Lung (tissue), 11 donors: ENCODE measurements at regions not wholly inside any gene's neighbourhood (a gene's known extent, or its start where the extent isn't known, plus 50 kb on each side); places are given as distances from the start of the nearest gene placed in this dataset.
"Not testable (repeated sequence)": the region's sequence is repeated elsewhere in the genome, so short reads cannot be mapped to it uniquely, and the experiment has no call there.

Source experiments
- ATAC-seq: fragments of 200-7000 bp; cut with Tn5 transposase; one replicate; pipeline ENCODE4 v1.9.1; 2020; ENCODE audit warnings: moderate number of reproducible peaks; ENCODE audit not compliant: insufficient read depth, low FRiP score
- DNase-seq, 3 donors: peaks; one replicate each; pipeline ENCODE4 v3.0.0-alpha.2; 2013 to 2017
- H3K27ac ChIP-seq, 2 donors: one replicate each; pipeline ENCODE4 v1.5.1; 2013; ENCODE audit warnings: mild to moderate bottlenecking in 2 of 2, moderate library complexity in 2 of 2, control low read depth in 1 of 2, inconsistent platforms in 1 of 2, low read depth in 1 of 2, low read length in 1 of 2
- H3K27me3 ChIP-seq, 3 donors: one replicate each; pipeline ENCODE4 v1.5.1; 2013; ENCODE audit warnings: low read length in 2 of 3; ENCODE audit not compliant: control insufficient read depth in 3 of 3, insufficient read depth in 3 of 3
- H3K36me3 ChIP-seq, 4 donors: one replicate each; pipeline ENCODE4 v1.5.1; 2013; ENCODE audit warnings: low read length in 4 of 4, mild to moderate bottlenecking in 1 of 4, moderate library complexity in 1 of 4; ENCODE audit not compliant: control insufficient read depth in 4 of 4, insufficient read depth in 4 of 4
- H3K4me1 ChIP-seq, 5 donors: one replicate each; pipeline ENCODE4 v1.5.1; 2013; ENCODE audit warnings: low read length in 5 of 5, mild to moderate bottlenecking in 2 of 5, moderate library complexity in 1 of 5; ENCODE audit not compliant: control insufficient read depth in 5 of 5, insufficient read depth in 5 of 5
- H3K4me3 ChIP-seq: one replicate; pipeline ENCODE4 v1.5.1; 2013; ENCODE audit warnings: mild to moderate bottlenecking, control low read depth, moderate library complexity
- H3K9ac ChIP-seq, 2 donors: one replicate each; pipeline ENCODE4 v1.5.1; 2013; ENCODE audit warnings: low read length in 2 of 2, control low read depth in 1 of 2; ENCODE audit not compliant: insufficient read depth in 1 of 2
- H3K9me3 ChIP-seq, 4 donors: one replicate each; pipeline ENCODE4 v1.5.1; 2013; ENCODE audit warnings: low read length in 3 of 4, mild to moderate bottlenecking in 1 of 4, moderate library complexity in 1 of 4; ENCODE audit not compliant: control insufficient read depth in 4 of 4, insufficient read depth in 3 of 4
- WGBS, 2 donors: extraction: QIAGEN DNeasy Blood & Tissue Kit; methylation state at CpG; one replicate each; pipeline ENCODE4 v1.1.7; 2013; 5-methylcytosine and 5-hydroxymethylcytosine counted together
- TF ChIP-seq, protein P1 (sequence below): IDR thresholded peaks from 2 replicates; pipeline ENCODE4 v1.5.1; 2012; ENCODE audit warnings: mild to moderate bottlenecking; ENCODE audit errors: control extremely low read depth, extremely low read depth
- donor health status: control.
- donor health status: control.
- donor health status: Bipolar disorder and iron deficiency.
- donor health status: healthy.
- donor health status: DM: yes; HTN: yes; CAD: no.

DNA sequence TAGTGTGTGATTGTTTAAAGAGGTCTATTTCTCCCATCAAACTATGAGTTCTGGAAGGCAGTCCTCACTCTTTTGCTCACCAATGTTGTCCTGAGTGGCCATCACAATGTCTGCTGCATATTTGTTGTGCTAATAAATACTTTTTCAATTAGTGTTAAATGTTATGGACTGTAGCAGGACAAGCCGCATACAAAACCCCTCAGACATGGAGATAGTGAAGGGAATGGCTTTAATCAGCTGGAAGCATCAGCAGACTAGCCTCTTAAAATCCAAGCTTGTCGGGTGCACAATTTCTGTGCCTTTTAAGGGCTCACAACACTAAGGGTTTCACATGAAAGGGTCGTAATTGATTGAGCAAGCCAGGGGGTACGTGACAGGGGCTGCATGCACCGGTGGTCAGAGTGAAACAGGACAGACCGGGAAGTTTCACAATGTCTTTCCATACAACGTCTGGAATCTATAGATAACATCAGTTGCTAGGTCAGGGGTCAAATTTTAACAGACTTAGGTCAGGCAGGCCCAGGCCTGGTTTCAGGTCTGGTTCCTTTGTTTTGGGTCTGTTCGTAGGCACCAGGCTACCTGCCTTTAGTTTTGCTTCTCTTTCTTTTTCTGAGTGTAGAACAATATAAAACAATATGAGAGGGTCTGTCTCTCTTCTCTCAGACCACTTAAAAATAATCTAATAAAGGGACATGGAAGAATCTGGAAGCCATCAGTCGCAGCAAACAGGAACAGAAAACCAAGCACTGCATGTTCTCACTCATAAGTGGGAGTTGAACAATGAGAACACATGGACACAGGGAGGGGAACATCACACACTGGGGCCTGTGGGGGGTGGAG, 327.6 kb upstream of the HTR1E start:
- TF ChIP-seq, protein P1, sequence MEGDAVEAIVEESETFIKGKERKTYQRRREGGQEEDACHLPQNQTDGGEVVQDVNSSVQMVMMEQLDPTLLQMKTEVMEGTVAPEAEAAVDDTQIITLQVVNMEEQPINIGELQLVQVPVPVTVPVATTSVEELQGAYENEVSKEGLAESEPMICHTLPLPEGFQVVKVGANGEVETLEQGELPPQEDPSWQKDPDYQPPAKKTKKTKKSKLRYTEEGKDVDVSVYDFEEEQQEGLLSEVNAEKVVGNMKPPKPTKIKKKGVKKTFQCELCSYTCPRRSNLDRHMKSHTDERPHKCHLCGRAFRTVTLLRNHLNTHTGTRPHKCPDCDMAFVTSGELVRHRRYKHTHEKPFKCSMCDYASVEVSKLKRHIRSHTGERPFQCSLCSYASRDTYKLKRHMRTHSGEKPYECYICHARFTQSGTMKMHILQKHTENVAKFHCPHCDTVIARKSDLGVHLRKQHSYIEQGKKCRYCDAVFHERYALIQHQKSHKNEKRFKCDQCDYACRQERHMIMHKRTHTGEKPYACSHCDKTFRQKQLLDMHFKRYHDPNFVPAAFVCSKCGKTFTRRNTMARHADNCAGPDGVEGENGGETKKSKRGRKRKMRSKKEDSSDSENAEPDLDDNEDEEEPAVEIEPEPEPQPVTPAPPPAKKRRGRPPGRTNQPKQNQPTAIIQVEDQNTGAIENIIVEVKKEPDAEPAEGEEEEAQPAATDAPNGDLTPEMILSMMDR: no peak
- Histone ChIP-seq H3K27me3 (no peaks in the 10 kb centered on the region), H3K4me1 (no peaks in the 10 kb centered on the region), H3K9me3 (no peaks in the 10 kb centered on the region), H3K27ac (no peak overlapping the region), H3K9ac (no peak overlapping the region), H3K4me3 (no peak overlapping the region), H3K36me3 (no peaks in the 10 kb centered on the region)
- ATAC-seq (no peak), DNase-seq (no peak)
- WGBS, 2 donors: 38 to 53% methylated on average over 9 of the region's 9 CpGs

DNA sequence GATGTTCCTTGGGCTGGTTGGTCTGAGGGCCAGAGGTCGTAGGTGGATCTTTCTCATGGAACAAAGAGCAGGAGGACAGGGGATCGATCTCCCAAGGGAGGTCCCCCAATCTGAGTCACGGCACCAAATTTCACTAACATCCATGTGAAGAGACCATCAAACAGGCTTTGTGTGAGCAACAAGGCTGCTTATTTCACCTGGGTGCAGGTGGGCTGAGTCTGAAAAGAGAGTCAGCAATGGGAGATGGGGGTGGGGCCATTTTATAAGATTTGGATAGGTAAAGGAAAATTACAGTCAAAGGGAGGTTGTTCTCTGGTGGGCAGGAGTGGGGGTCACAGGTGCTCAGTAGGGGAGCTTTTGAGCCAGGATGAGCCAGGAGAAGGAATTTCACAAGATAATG, 334.0 kb upstream of the HTR1E start:
- not testable (repeated sequence) for ATAC-seq, H3K27ac ChIP-seq
- WGBS, 2 donors: 57 to 88% methylated on average over 3 of the region's 3 CpGs

DNA sequence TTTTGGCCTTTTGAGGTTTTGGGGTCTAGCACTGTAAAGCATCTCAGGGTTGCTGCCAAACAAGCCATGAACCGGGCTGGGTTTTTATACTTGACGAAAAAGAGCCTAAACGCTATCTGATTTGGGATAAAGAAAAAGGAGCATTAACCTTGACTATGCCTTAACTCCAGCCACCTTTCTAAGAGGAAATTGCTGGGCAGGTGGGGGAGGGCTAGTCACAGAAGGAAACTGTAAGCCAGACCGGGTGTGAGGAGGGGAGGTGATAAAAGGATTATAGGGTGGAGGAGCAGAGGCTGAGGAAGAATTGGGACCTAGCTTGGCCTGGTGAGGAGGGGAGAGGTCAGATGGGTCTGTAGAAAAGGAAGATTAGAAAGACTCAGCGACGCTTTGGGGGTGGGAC, 335.2 kb upstream of the HTR1E start:
- not testable (repeated sequence) for ATAC-seq, H3K27ac ChIP-seq, H3K4me3 ChIP-seq, H3K4me1 ChIP-seq, DNase-seq, H3K9me3 ChIP-seq, H3K36me3 ChIP-seq, H3K9ac ChIP-seq, H3K27me3 ChIP-seq
- 70 to 71% methylated on average over 6 of the region's 6 CpGs for WGBS, 2 donors

More for the DNA sequence above, 334.0 kb upstream of the HTR1E start:
- DNase-seq, H3K9ac ChIP-seq, H3K9me3 ChIP-seq, H3K27me3 ChIP-seq, H3K4me1 ChIP-seq, H3K4me3 ChIP-seq, H3K36me3 ChIP-seq: not testable (repeated sequence)

DNA sequence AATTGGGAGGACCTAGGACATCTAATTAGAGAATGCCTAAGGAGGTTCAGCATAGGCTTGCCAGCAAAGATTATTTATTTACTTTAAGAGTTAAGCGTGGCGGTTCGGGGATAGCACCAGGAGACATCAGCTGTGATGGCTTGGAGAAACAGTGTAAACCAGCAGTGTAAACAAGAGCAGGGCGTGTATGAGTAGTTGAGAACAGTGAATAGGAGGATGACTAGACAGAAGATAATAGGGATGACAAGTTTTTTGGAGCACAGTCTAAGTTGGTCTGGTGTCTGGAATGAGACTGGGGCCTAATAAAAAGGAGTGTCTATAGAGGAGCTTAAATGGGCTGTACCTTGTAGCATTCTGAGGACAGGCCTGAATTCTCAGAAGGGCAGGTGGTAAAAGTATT, 338.4 kb upstream of the HTR1E start:
- not testable (repeated sequence) for H3K36me3 ChIP-seq

DNA sequence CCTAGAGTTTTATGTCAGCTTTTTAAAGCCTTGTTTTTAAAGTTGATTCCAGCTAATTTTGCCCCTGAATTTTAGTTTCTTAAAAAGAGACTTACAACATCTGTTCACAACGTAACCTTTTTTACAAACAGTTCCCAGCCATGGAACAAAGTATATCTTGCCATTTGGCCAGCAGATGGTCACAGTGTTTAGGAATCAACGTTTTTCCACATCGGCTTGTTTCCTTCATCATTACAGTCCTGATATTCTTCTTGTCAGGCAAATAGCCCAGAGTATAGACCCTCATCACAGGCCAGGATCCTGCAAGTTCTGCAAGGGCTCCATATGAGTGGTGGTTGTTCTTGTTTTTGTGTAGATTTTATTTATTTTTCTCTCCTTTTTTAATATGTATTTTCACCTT, 341.7 kb upstream of the HTR1E start:
- no peak overlapping the region for H3K27ac ChIP-seq
- no peaks in the 10 kb centered on the region for H3K36me3 ChIP-seq
- 35 to 55% methylated on average over 3 of the region's 3 CpGs for WGBS, 2 donors
- peaks cover 0 to 5% (median 0%) of the 10 kb centered on the region in 5 donors for H3K4me1 ChIP-seq
- ATAC-seq (no peak), DNase-seq (peak in 2 of 3 donors; percentile 43 to 64)
- H3K9me3 ChIP-seq: no peaks in the 10 kb centered on the region
- H3K27me3 ChIP-seq: no peaks in the 10 kb centered on the region
- no peak overlapping the region for H3K9ac ChIP-seq
- TF ChIP-seq, protein P1: no peak
- no peak overlapping the region for H3K4me3 ChIP-seq

More for the DNA sequence above, 338.4 kb upstream of the HTR1E start:
- not testable (repeated sequence) for DNase-seq, H3K4me1 ChIP-seq, H3K27me3 ChIP-seq, H3K9me3 ChIP-seq, ATAC-seq, H3K9ac ChIP-seq, H3K4me3 ChIP-seq, H3K27ac ChIP-seq
- 53 to 72% methylated on average over 4 of the region's 4 CpGs for WGBS, 2 donors
